ENCODE measurements at regions not wholly inside any gene's neighbourhood (a gene's known extent, or its start where the extent isn't known, plus 50 kb on each side); places are given as distances from the start of the nearest gene placed in this dataset.

DNA sequence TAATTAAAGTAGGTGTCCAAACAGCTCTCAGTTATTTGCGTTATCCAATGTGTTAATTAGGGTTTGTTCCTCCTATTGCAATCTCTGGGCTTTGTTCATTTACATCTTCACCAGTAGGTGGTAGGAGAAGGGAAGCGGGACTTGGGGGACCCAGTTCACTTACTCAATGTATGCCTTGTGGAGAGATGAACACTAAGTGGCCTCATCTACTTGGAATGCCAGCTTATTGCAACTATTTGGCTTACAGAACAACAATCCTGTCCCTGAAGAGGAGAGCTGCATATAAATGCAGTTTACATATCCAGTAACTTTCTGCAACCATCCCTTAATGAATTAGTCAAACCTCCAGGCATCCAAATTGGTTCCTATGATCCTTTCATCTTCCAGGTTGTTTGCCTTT is 417.1 kb upstream of the CCDC196 start:
- no peak for DNase-seq (ENCODE audit: low read depth, low spot score)

DNA sequence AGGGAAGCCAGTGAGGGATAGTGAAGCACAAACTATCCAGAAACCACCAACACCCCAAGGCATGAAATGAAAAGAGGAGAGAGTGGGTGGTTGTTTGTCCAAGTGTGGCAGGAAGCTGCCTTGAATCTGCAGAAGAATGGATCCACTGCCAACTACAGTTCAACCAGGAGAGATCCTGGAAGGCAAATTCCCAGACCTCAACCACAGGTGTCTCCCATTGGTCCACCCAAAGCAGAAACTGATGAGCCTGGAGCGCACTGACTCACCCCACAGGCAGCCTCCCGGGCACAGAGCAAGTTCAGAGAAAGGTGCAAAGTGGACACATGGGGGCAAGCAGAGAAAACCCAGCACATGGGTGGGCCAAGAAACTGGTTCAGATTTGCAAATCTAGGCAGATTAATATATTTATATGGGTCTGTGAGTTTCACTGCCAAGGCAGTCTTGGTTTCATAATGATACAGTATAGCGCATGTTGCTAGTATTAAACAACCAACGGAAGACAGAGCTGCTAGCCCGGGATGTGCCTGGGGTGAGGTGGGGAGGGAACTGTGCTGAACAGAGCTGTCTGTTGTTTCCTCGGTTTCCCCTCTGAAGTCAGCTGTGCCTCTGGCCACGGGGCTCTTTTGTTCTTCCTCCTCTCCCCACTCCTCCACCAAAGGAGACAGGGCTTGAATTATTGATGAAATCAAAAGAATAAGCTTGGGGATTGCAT is 416.2 kb upstream of the CCDC196 start:
- no peak for DNase-seq (ENCODE audit: low read depth, low spot score)

DNA sequence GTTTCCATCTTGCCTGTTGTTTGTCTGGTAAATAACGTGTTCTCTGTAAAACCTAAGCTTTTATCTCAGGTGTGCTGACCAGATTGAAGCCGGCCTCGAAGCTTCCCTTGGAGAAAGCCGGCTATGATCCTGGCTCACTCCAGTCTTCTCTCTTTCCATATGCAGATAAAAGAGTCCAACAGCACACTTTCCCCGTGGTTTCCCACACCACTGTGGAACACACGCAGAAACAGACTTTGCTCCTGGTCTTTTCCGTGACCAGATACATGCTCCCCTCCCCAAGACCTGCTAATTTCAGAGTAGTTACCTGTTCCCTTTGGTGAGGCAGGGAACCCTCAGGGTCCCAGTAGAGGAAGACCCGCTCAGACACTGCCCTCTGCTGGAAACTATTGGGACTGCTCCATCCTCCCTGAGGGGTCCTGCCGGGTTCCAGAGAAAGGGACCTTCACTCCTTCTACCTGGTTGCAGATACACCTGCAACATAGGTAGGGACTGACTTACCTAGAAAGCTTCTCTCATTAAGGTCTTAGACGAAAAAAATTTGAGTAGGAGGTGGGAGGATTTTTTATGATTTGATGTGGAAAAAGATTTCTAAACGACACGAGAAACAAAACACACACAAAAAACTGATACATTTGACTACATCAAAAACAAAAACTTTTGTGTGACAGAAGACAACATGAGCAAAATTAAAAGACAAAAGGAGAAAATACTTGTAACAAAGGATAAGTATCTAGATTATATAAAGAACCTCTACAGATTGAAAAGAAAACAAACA is 415.4 kb upstream of the CCDC196 start:
- no peak for DNase-seq (ENCODE audit: low read depth, low spot score)

DNA sequence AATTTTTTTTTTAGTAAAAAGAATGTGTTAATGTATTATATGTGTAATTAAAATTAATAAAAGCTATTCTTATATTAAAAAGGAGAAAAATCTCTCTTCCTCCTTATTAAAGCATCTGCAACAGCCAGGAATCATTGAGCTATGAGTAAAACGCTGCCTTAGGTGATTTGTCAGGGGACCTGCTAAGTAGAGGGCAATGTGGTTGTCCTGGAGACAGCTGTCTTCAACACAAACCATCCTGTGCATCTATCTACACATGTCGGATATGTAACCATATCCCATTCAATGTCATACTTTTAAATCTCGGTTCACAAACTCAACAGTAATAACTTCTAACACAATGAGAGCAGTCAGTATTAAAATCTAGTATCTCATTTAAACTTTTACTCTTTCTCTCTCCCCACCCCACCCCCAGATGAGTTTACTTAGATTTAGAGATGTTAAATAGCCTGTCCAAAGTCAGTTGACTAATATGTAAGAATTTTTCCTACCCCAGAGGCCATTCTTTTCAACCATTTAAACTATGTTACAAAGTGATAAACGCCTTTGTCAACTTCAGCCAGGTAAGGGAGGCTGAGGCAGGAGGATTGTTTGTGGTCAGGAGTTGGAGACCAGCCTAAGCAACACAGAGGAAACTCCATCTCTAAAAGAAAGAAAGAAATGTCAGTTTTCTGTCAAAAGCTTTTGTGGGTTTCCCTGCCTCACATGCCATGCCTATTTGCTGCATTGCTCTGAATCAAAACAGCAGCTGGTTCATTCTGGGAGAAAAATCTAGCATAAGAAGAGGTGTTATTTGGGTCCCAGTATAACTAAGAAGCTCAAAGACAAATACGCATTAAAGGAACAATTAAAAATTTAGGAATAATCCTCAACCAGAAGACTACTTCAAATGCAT is 413.7 kb upstream of the CCDC196 start:
- no peak for DNase-seq (ENCODE audit: low read depth, low spot score)

DNA sequence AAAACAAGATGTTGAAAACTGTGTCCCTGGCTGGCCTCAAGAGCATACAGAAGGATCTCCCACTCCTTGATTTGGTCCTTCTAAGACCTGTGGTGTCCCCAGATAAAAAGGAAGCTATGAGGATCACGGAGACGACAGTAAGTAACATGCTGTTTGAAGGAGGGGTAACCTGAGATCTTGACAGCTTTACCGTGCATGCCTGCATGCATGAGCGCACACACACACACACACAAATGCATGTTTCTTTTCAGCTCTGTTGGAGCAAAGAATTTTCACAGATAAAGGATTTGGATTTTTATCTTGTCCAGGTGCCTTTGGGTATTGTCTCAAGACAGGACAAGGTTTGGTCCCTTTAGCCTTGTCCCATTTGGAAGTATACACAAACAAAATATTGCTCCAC is 411.6 kb upstream of the CCDC196 start:
- no peak for DNase-seq (ENCODE audit: low read depth, low spot score)

DNA sequence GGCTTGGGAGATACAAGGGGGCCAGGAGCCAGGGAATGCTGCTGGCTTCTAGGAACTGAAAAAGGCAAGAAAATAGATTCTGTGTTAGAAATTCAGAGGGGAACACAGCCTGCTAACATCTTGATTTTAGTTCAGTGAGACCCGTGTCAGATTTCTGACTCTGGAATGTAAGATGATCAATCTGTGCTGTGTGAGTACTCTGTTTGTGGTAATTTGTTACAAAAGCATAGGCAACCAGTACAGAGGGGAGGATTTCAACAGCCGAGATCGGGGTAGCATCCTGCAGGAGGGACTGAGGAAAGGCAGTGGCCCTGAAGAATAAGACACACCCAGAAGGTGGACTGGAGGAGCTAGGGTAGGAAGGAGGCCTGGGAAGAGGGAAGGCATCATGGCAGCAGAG is 410.0 kb upstream of the CCDC196 start:
- no peak for DNase-seq (ENCODE audit: low read depth, low spot score)

DNA sequence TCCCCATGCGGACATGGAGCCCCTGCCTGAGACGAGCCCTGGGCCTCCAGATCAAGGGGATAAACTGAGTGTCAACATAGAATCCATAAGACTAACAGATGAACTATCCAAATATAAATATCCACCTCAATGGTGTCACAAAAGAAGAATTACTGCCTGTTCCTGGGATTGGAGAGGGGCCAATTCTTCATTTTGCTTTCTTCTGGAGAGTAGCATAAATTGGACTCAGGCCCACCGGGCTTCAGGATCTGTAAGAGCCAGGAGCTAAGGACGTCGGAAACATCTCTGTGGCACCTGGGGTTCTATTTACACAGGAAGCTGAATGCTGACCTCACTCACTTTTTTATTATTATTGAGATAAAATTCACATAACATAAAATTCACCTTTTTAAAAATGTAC is 408.2 kb upstream of the CCDC196 start:
- DNase-seq (ENCODE audit: low read depth, low spot score), result no peak

DNA sequence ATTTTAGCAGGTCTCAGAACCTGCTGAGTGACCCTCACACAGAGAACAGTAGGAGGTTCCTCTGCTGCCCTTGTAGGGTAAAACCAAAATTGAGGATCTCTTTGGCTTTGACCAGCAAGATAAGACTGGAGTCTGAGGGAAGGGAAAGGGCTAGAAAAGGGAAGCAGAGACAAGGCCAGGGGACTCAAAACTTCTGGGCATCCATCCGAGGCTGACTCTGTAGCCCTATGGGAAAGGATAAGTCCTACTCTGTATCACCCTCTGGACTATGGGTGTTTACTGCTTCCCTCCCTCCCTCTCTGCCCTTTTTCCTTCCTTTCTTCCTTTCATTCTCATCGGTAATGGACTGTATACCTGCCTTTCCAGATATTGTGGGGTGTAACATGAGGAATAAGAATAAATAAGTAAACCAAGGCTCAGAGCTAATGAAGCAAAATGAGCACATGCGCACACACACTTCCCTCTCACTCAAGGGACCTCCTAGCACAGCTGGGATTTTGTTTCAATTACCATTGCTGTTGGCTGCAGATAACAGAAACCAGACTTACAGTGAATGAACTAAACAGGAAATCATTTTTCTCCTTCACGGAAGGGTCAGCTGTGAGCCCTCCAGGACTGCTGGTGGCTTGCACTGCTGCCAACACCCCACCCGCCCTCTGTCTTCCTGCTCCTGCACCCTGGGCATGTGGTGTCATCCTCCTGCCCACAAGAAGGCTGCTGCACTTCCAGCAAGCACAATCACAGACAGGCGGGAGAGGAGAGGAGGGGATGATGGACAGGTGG is 404.4 kb upstream of the CCDC196 start:
- no peak for DNase-seq (ENCODE audit: low read depth, low spot score)

DNA sequence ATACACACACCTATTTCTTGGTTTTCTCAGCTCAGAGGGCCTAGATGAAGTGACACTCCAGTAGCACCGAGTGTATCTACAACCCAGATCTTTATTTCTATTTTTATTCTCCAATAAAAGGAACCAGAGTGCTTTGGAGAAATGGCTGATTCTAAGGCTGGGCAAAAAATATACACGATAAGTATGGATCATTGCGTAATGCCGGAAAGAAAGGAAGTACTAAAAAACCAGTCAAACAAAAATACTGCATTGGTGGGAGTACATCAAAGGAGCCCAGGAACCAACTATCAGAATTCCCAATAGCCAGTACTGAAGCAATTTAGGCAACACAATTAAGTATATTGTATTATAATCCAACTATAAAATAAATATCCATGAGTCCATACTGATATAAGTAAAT is 400.9 kb upstream of the CCDC196 start:
- no peak for DNase-seq (ENCODE audit: low read depth, low spot score)

DNA sequence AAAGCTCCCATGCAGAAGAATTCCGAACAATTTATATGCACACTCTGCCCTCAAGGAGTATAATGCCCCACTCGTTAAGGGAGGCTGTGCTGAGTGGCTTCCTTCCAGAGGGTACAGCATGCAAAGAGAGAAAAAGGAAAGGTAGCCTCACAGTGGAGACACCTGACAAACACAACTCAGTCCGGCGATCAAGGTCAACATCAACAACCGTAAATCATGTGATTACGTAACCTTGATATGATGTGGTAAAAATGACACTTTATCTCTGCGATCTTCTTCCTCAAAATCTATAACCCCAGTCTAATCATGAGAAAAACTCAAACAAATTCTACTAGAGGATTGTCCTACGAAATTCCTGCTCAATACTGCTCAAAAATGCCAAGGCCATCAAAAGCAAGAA is 400.5 kb upstream of the CCDC196 start:
- DNase-seq (ENCODE audit: low read depth, low spot score), result no peak

DNA sequence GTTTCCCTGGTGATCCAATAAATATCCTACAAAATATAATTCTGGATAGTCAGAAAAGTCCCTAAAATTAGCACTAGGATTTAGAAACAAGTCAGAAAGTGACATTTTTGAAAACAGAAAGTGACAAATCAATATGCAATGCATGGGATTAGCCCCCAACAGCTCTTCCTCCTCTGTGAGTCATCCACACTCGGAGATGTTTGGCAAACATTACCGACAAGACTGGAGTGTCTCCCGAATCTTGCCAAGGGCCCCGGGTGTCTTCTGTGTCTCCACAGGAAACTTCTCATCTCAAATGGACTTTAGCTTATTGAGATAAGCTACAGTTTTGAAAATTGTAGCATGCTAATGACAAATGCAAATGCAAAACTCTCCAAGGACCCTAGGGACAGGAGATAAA is 398.9 kb upstream of the CCDC196 start:
- DNase-seq (ENCODE audit: low read depth, low spot score), result no peak

DNA sequence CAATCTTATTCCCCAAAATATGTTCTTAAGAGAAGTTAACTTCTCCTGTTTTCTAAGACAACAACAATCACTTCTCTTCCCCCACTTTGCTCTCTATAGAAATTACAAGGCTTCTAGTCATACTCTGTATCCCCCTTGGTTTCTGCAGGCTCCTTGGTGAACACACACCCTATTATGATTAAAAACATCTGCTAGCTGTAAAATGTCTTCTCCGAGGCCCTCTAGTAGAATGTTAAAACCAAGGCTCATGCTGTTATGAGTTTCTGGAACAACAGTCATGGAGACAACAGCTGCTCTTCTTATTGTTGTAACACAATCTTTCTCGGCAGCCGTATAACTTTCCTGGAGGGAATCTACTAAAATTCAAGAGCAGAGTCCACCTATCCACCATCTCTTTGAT is 397.5 kb upstream of the CCDC196 start:
- no peak for DNase-seq (ENCODE audit: low read depth, low spot score)

DNA sequence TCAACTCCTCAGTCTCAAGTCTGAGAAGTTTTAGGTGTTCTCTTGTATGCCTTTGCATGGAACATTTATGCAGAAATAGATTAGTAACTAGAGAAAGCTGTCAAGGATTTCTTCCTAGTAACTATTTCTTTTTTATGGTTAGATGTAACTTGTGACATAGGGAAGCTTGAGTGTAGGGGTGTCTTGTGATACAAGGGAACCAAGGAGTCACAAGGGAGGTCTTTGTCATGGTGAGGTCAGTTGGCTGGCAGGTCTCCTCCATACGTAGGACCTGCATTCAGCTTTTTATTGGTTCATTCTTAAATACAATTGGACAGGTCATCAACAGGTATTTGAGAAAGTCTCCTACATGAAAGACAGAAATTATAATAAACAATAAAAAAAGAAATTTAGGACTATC is 394.0 kb upstream of the CCDC196 start:
- no peak for DNase-seq (ENCODE audit: low read depth, low spot score)

DNA sequence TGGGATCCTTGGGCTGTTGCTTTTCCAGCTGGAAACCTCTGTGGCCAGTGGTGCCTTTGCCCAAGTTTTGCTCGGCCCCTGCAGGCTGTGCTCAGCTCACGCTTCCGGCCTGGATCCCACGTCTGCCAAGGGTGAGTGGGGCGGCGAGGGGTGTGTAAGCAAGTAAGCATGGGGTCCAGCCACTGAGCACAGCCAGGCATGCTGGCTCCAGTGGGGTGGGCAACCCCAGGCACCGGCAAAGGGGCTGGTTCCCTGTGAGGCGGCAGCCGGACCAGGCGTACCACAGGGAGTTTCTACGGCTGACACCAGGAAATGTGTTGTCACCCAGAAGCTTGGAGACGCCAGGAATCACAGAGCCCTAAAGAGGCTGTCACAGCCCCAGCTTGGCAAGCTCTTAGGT is 393.4 kb upstream of the CCDC196 start:
- no peak for DNase-seq (ENCODE audit: low read depth, low spot score)

DNA sequence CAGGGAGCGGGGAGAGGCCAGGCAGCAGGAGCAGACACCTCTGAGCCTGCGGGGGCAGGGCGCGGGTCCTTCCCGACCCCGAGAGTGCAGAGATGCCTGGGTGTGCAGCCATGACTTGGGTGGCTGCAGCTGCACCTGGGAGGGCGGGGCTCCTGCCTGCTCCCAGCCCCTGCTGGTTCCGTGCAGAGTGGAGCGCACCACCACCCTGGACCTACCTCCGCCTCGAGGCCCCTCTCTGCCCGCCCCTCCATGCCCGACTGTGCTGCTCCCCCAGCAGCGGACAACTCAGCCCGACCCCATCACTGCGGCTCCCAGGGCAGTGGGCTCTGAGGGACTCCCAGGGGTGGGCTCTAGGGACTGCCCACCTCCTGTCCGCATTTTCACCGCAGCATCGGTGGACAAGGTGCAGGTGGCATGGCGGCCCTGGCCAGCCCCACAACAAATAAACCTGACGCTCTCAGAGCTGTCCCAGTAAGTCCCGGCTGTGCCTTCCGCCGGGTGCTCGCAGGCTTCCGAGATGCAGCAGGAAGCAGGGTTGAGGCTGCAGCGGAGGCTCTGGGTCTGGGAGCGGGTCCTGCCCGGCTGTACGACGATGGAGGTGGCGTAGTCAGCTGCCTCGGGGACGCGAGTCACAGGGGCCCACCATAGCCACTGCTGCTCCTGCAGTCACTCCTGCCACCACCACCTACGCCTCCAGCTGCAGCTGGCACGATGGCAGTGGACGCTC is 392.0 kb upstream of the CCDC196 start:
- no peak for DNase-seq (ENCODE audit: low read depth, low spot score)

DNA sequence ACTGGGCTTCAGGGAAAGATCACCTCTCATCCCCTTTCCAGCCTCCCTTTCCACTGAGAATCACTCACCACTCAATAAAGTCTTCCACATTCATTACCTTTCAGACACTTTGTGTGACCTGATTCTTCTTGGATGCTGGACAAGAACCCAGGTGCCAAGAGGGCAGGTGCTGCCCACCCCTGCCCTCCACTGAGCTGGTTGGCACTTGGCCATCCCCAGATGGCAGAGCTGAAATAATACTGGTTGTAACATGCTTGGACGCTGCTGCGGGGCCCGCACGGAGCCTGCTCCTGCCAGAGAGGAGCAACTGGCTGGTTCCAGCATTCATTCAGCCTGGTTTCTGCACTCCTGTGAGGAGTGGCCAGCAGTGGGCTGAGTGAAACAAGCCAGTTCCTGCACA is 386.7 kb upstream of the CCDC196 start:
- DNase-seq (ENCODE audit: low read depth, low spot score), result no peak

DNA sequence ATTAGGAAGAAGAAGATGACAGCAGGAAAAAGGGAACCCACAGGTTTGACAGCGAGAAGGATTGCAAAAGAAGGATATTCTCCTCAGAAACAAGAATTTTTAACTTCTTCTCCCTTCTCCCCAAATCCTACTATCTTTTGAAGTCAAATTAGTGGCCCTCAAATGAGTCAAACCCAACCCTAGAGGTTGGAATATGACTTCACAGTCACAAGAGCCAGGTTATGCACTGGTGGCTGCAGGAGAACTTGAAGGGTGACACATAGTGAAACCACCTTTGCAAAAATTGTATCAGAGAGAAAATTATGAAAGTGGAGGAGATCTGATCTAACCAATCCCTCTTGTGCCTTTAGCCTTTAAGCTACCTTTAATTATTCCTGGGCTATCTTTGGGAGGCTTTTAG is 386.2 kb upstream of the CCDC196 start:
- DNase-seq (ENCODE audit: low read depth, low spot score), result no peak

DNA sequence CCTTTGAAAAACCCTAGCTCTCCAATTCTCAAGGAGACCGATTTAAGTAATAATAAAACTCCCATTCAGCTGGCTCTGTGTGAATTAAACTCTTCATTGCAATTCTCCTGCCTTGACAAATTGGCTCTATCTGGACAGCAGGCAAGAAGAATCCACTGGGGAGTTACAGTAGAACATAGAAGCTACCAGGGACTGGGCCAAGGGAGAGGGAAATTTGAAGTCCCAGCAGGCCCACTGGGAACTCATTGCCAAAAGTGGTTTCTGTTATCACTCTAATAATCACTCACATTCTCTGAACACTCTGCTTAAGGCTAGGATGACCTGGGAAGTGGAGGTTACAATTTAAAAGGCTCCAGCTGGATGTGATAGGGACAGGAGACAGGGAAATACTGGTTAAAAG is 384.5 kb upstream of the CCDC196 start:
- DNase-seq (ENCODE audit: low read depth, low spot score), result no peak

DNA sequence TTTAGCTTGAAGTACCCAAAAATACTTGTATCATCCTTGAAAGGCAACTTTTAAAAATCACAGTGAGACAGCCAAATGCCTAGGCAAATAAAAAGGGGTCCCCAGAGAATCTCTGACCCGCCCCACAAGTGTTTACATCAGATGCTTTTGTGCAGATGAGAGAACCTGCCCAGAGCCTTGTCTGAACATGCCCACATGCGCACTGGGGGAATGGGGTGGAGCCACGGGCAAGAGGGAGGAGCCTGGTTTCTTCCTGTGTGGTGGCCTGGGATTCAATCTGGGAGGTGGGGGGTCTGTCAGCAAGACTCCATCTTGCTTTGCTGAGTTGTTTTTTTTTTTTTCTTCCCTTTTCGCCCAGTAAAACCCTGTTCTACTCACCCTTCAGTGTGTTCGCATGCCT is 381.7 kb upstream of the CCDC196 start:
- no peak for DNase-seq (ENCODE audit: low read depth, low spot score)

DNA sequence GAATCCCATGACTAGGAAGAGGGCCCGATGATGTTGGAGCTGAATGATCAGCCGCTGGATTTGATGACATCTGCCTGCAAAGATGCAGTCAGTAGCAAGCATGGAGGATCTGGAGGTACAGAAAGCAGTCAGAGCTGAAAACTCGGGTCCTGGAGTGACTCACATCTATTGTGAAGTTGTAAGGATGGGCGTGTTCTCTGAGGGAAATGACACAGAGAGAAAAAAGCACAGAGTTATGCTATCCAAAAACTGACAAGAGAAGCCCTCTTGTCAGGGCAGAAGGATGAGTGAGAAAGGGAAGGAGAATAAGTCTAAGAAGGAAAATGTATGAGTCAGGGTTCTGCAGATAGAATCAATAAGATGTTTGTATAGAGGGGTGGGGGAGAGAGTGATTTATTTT is 380.4 kb upstream of the CCDC196 start:
- DNase-seq (ENCODE audit: low read depth, low spot score), result no peak

DNA sequence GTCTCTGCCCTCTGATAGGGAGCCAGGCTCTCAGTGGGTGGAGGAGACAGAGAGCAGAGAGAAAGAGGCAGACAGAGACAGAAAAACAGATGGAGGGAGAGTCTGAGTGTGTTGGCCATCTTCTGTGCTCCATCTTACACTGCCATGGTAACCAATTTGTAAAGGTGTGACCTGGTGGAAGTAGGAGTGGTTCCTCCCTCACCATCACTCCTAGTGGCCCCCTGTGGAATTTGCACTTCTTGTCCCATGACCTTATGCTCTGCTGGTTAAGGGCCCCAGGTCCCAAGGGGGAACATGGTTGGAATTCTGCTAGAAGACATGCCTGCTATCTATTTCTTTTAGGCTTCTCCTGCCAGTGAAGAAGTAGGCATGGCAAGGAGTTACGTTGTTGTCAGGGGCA is 376.7 kb upstream of the CCDC196 start:
- DNase-seq (ENCODE audit: low read depth, low spot score), result no peak

Data from brain pericyte (primary cell).